ENCODE measurements at regions not wholly inside any gene's neighbourhood (a gene's known extent, or its start where the extent isn't known, plus 50 kb on each side); places are given as distances from the start of the nearest gene placed in this dataset.

- TF ChIP-seq GATA2 (IDR thresholded peaks at IDR 0.05; ENCODE audit: low read depth, low read length) (no peak), GATA3 (IDR thresholded peaks at IDR 0.05; ENCODE audit: low read depth, low read length) (no peak)
Observed at GRCh38 chr1:182278144-182279054, 113.2 kb downstream of the GLUL start.

- no peak for TF ChIP-seq GATA2 (IDR thresholded peaks at IDR 0.05; ENCODE audit: low read depth, low read length)
- TF ChIP-seq GATA3 (IDR thresholded peaks at IDR 0.05; ENCODE audit: low read depth, low read length) = no peak
Observed at GRCh38 chr1:182275271-182275670, 116.3 kb downstream of the GLUL start.

- TF ChIP-seq GATA3 (IDR thresholded peaks at IDR 0.05; ENCODE audit: low read depth, low read length) = no peak
- no peak for TF ChIP-seq GATA2 (IDR thresholded peaks at IDR 0.05; ENCODE audit: low read depth, low read length)
Observed at GRCh38 chr1:182274618-182275017, 117.0 kb downstream of the GLUL start.

- TF ChIP-seq GATA2 (IDR thresholded peaks at IDR 0.05; ENCODE audit: low read depth, low read length) (no peak), GATA3 (IDR thresholded peaks at IDR 0.05; ENCODE audit: low read depth, low read length) (no peak)
Observed at GRCh38 chr1:182270731-182271130, 120.9 kb downstream of the GLUL start.

- TF ChIP-seq GATA2 (IDR thresholded peaks at IDR 0.05; ENCODE audit: low read depth, low read length) = no peak
- no peak for TF ChIP-seq GATA3 (IDR thresholded peaks at IDR 0.05; ENCODE audit: low read depth, low read length)
Observed at GRCh38 chr1:182269097-182269496, 122.5 kb downstream of the GLUL start.

GRCh38 chr1:182268669-182269068 is 122.9 kb downstream of the GLUL start:
- TF ChIP-seq GATA3 (IDR thresholded peaks at IDR 0.05; ENCODE audit: low read depth, low read length) (no peak), GATA2 (IDR thresholded peaks at IDR 0.05; ENCODE audit: low read depth, low read length) (no peak)

- TF ChIP-seq GATA3 (IDR thresholded peaks at IDR 0.05; ENCODE audit: low read depth, low read length) = no peak
- TF ChIP-seq GATA2 (IDR thresholded peaks at IDR 0.05; ENCODE audit: low read depth, low read length) = no peak
Observed at GRCh38 chr1:182264185-182264584, 127.4 kb downstream of the GLUL start.

- no peak for TF ChIP-seq GATA3 (IDR thresholded peaks at IDR 0.05; ENCODE audit: low read depth, low read length)
- no peak for TF ChIP-seq GATA2 (IDR thresholded peaks at IDR 0.05; ENCODE audit: low read depth, low read length)
Observed at GRCh38 chr1:182263706-182264105, 127.9 kb downstream of the GLUL start.

GRCh38 chr1:182262425-182262824 is 129.2 kb downstream of the GLUL start:
- TF ChIP-seq GATA2 (IDR thresholded peaks at IDR 0.05; ENCODE audit: low read depth, low read length) = no peak
- TF ChIP-seq GATA3 (IDR thresholded peaks at IDR 0.05; ENCODE audit: low read depth, low read length) = no peak

GRCh38 chr1:182261655-182262054 is 129.9 kb downstream of the GLUL start:
- TF ChIP-seq GATA3 (IDR thresholded peaks at IDR 0.05; ENCODE audit: low read depth, low read length) (no peak), GATA2 (IDR thresholded peaks at IDR 0.05; ENCODE audit: low read depth, low read length) (no peak)

GRCh38 chr1:182260516-182260915 is 131.1 kb downstream of the GLUL start:
- TF ChIP-seq GATA3 (IDR thresholded peaks at IDR 0.05; ENCODE audit: low read depth, low read length) (no peak), GATA2 (IDR thresholded peaks at IDR 0.05; ENCODE audit: low read depth, low read length) (no peak)

- TF ChIP-seq GATA3 (IDR thresholded peaks at IDR 0.05; ENCODE audit: low read depth, low read length) (no peak), GATA2 (IDR thresholded peaks at IDR 0.05; ENCODE audit: low read depth, low read length) (no peak)
Observed at GRCh38 chr1:182259968-182260367, 131.6 kb downstream of the GLUL start.

- TF ChIP-seq GATA2 (IDR thresholded peaks at IDR 0.05; ENCODE audit: low read depth, low read length) (no peak), GATA3 (IDR thresholded peaks at IDR 0.05; ENCODE audit: low read depth, low read length) (no peak)
Observed at GRCh38 chr1:182259229-182259872, 132.2 kb downstream of the GLUL start.

GRCh38 chr1:182257369-182258063 is 134.1 kb downstream of the GLUL start:
- TF ChIP-seq GATA3 (IDR thresholded peaks at IDR 0.05; ENCODE audit: low read depth, low read length) = no peak
